OCI-LY3 (cell line): ENCODE measurements at regions not wholly inside any gene's neighbourhood (a gene's known extent, or its start where the extent isn't known, plus 50 kb on each side); places are given as distances from the start of the nearest gene placed in this dataset.

Experiments
- CTCF ChIP-seq: fragments of 200-600, 300-600 bp; sonication (generic); IDR thresholded peaks from 2 replicates; pipeline ENCODE4 v1.5.1; 2014; ENCODE audit warnings: antibody characterized with exemption, low read length, low read depth
- EZH2phosphoT487 ChIP-seq: fragments of 200-600 bp; shearing (Covaris generic); IDR thresholded peaks from 2 replicates; pipeline ENCODE4 v1.6.1; 2018; ENCODE audit warnings: antibody characterized with exemption, mixed run types, low read depth

GRCh38 chr10:29922892-29923291 lies 136.5 kb downstream of the JCAD start:
- TF ChIP-seq CTCF (no peak), EZH2phosphoT487 (no peak)
